NCI-H1930 (cell line): ENCODE measurements at regions not wholly inside any gene's neighbourhood (a gene's known extent, or its start where the extent isn't known, plus 50 kb on each side); places are given as distances from the start of the nearest gene placed in this dataset.

ENCODE experiments used
- DNase-seq, 2 experiments: peaks; one replicate each; lab custom pipeline; 2025; lab: John Stamatoyannopoulos, UW

DNA sequence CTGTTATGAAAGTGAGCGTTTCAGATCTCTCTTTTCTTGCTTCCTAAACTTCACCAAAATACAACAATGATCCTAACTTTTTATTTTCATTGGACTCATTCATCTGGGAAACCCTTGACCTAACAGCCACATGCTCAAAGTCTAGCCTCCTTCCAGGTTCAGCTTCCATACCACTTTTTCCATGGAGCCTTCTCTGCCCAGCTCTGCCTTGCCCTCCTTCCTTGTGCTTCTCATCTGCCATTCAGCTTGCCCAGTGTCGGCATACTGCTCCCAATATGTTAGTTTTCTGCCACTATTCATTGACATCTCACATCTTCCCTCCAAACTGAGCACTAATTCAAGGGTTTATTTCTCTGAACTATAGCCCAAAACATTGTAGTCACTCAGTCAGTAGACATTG, 214.7 kb downstream of the RAD51AP2 start:
- no peak for DNase-seq

DNA sequence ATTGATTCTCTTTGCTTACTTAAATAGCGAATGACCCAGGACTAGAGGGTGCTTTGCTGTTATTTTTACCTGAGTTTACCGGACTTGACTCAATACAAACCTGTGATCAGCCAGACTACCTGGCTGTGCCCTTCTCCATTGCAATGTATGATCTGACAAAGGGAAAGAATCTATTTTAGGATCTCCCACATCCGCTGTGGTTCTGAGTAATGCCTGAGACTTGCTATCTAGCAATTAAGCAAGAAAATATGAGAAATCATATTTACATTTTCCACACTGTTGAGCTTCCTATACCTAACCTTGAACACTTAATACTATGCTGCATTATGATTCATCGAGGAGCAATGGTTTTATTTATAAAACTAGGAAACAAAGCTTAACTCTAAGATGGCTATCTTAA, 215.2 kb downstream of the RAD51AP2 start:
- no peak for DNase-seq

DNA sequence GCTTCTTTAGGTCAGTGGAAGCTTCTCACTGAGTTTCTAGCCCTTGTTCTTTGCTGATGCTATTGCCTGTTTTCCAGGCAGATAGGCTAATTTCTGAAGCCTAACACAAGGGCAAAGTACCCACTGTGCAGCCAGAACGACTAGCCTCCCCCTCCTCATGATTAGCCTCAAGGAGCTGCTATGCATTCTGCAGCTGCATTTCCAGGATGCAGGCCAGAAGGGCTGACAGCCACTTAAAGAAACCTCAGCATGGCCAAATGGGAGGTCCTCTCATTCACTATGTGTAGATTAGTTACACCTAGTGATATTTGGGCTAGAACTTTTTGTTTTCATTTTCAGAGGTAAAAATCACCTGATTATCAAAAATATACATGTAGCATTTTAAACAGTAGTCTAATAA, 216.0 kb downstream of the RAD51AP2 start:
- DNase-seq, result no peak

DNA sequence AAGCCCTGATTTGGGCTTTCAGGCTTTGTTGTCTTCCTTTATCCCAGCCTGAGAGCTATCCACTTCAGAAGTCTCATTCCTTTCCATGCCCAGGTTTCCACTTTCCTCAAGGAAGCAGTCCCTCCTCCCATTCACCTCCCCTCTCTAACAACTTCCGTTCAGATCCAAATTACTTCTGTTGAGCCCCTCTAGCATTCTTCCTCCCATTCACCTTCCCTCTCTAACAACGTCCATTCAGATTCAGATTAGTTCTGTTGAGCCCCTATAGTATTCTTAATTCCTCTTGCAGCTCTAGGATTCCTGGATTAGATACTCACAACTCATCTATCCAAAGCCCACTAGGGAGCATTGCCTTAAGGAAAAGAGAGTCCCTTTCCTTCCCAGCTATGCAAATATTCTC, 216.8 kb downstream of the RAD51AP2 start:
- DNase-seq, result no peak

DNA sequence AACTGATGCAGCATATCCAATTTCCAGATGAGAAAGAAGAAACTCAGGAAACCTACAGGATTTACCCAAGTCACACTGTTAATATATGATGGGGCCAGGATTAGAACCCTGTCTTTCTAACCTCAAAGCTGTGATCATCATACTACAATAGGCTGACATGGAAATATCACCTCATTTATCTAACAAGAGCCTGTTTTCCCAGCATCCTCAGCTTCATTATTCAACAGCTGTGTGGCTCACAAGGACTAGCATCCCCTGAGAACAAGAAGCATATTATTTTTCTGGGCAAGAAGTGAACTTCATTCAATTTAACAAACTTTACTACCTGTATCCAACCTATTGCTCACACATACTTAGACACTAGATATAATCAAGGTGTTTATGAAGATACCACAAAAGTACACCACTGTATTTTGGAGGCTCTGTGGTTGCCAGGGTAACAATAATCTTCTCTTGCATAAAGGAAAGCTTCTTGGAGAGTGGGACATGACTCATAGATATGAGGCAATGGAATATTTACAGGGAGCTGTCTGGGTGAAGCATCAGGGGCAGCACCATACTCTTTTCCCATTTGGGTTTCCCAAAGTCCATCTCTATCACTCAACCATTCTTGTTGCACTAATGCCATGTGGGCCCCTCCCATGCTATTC, 218.2 kb downstream of the RAD51AP2 start:
- DNase-seq, result no peak

DNA sequence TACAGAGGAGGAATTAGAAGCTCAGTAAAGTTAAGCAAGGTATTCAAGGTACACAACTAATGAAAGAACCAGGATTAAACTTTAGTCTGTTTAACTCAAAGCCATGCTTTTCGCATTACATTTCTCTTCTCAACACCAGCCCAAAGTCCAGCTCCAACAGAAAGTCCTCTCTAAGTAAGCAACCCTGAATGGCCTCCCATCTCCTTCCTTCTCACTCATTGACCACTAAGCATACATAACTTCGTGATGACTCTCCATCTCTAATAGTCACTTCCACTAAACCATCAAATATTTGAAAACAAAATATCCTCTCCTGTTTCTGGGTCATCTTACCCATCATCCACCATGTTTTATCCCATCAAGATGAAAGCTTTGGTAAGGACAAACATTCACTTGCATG, 219.8 kb downstream of the RAD51AP2 start:
- DNase-seq, result no peak

DNA sequence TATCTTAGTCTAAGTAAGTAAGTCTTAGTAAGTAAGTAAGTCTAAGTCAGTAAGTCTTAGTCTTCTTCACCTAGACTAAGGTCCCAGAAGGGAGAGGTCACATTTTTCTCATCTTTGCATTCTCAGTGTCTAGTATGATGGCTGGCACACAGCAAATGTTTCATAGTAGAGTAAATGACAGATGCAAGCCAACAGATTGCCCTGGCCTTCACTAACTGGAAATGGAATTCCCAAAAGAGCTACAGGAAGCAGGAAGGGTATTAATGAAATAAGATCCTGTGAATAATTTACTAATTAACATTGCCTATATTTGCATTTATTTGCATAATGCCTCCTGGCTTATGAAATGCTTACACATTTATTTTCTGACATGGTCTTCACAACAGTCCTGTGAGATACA, 221.6 kb downstream of the RAD51AP2 start:
- no peak for DNase-seq

DNA sequence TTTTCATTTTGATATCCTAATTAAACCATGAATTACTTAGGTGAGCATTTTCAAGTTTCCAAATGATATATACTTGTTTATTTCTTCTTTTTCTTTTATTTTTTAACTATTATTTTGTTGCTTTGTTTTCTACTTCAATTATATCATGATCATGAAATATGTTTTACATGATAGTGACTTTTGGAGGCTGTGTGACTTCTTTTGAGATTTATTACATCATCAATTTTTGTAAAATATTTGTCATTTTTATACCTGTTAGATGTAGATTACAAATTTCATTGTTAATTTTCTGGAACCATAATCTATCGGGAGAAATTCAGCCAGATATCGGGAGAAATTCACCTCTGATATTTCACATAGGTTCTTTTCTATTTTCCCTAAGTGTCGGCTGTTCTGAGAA, 228.6 kb downstream of the RAD51AP2 start:
- DNase-seq, result no peak

DNA sequence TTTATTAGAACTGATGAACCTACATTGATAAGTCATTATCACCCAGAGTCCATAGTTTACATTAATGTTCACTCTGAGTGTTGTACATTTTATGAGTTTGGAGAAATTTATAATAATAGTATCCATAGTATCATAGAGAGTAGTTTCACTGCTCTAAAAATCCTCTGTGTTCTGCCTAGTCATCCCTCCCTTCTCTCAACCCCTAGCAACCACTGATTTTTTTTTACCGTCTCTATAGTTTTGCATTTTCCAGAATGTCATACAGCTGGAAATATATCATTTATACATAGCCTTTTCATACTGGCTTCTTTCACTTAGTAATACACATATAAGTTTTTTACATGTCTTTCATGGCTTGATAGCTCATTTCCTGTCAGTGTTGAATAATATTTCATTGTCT, 231.1 kb downstream of the RAD51AP2 start:
- no peak for DNase-seq

DNA sequence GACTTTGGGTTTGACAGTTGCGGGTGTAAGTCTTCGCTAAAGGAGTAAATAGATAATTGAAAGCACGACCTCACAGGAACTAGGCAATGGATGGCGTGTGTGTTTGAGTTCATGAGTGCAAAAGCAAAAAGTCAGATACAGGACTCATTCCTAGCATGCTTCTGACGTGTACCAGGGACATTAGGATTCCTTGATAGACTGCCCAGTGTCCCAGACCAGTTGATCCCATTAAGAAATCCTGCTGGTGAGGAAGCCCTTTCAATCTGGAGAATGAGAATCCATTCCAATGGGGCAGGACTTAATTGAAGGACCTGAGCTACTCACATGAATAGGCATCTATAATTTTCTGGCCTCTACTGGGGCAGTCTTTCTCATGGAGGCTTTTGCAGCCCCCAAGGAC, 235.4 kb downstream of the RAD51AP2 start:
- DNase-seq, result no peak

DNA sequence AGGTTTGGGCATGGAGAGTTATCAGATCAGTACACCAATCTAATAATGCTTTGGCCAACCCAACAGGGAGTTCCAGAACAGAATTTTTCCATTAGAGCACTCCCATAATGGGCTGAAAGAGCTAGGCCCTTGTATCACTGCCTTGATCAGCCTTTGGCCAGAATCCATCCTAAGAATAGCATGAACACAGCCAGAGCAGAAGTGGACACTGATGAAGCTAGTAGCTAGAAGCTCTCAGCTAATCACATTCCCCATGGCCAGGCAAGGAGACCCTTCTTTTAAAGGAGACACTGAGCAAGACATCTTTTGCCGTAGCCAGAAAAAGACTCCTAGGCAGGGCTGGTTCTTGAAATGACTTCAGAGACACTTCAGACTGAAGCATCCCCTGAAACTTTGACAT, 236.0 kb downstream of the RAD51AP2 start:
- DNase-seq, result no peak

DNA sequence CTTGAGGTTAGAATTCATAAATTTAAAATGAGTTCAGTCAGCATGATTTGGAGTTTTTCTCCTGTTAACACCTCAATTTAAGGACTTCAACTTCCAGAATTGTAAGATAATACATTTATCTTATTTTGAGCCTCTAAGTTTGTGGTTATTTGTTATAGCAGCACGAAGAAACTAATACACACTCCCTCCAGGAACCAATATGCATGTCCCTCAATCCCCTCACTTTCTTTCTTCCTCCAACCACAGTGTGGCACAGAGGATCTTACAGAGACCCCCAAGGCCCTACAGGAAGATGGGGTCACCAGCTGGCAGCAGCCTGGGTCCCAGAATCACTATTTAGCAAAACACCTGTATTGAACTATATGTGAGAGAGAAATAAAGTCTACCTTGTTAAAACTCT, 242.0 kb downstream of the RAD51AP2 start:
- no peak for DNase-seq

DNA sequence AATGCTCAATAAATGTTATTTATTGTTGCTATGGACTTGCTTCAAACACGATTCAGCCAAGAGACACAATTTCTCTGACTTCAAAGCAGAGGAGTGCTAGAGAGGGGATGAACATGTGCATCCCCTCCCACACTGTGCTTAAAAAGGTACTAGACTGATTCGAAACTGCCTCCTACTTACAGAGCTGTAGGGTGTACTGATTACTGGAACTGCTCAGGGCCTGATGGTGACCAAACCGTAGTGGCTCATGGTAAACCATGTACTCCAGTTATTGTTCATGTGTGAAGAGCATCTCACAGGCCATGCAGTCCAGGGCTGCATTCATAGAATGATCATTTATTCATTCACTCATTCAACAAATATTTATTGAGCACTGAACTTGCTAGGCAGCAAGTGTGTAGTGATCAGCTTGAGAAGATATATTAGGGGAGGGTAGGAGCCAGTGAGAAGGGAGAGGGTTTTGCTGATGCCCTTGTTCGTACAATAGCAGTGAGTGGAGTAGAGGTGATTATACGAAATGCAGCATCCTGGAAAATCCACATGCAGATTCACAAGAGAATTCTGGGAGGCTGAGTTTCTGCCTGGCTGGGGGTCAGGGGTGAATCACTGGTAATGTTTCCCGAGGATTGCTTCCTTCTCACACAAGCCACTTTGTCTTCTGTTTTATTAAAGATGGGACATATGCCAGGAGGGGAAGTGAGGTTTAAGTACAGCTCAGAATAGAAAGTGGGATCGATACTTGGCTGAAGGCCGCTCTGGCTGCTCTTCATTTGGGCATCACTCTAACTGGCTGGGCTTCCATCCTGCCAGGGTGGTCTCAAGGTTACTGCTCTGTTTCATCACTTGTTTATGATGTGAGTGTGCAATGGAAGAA, 245.4 kb downstream of the RAD51AP2 start:
- DNase-seq, result no peak

DNA sequence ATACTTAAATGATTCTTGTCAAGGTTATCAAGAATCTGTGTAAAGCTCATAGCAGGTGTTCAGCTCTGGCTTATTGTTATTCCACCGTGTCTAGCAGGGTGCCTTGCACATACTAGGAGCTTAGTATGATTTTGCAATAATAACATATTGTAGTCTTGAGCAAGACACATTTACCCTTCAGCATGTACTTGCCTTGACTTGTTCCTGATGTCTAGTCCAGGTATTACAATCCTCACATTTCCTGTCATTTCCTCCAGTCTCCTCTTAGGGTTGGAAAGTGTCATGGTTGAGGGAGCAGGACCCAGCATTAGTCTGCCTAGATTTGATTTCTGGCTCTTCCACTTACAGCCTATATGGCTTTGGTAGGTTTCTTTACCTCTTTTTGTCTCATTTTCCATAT, 246.1 kb downstream of the RAD51AP2 start:
- DNase-seq, result no peak

DNA sequence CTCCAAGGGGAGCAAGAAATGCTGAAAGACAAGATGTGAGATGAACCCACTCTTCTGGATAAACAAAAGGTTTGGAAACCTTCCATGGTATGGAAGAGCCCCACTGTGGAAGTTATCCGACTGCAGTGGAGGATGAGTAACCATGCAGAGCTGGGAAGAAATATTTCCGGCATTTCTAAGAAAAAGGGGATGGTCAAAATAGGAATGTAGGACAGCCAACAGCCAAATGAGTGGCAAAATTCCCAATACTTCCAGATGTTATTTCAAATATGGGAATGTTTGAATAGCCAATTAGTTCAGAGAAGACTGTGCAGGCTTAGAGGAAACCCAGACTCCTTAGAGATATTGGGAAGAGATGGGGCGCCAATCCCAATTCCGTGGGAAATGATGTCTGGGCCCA, 246.8 kb downstream of the RAD51AP2 start:
- DNase-seq, result no peak

DNA sequence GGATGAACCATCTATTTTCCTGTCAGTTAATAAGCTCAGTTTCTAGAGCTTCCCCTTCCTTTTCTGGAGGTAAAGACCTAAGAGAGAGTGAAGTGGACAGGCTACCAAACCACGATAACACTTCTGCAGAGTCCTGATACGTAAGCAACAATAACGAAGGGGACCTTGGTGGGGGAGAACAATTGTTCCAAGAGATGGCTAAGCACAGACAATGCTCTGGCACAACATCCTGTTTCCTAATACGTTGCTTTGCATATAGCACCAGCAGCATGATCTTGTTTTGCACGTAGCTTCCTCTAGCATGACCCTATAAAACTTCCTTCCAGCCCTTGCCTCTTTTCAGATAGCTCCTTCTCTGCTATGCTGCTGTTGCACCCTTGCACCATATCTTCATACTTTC, 247.3 kb downstream of the RAD51AP2 start:
- no peak for DNase-seq

DNA sequence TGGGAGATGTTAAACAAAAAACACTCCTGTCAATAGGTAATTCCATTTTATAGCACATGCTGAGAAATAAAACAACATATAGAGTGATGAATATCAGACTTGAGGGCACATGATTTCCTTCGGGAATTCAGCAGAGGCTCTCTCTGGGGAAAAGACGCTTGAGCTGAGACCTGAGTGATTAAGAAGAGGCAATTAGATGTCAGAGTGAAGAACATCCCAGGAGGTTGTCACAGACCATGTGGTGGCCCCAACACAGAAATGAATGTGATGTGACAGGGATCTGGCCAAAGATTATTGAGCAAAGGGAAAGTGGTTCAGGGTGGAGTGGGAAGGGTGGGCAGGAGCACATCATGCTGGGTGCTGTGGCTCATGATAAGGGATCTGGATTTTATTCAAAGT, 254.7 kb downstream of the RAD51AP2 start:
- DNase-seq, result no peak

DNA sequence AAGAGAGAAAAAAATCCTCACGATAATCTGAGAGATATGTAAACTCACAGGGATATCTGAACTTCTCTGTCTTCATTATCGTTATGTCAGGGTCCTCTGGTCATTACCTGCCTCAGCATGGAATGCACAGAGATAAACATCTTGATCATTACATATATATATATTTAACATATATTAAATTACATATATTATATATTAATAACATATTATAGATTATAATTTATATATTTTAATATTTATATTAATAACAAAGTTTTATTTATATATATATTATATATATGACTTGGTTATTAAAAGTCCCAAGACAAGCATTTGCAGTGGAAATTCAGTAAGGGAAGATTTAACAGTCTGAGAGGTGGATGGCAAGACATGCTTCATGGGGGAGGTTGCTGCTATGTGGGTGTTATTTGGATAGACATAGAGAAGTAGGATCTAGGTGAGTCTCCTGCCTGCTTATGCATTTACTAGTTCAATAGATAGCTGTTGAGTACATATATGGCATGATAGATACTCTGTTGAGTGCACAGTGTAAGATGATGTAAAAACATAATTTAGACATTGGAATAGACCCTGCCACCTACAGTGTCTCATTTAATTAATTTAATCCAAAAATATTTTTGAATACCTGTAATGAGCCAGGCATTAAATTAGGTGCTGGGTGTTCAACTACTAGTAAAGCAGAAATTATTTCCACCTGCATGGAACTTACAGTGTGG, 255.2 kb downstream of the RAD51AP2 start:
- no peak for DNase-seq

DNA sequence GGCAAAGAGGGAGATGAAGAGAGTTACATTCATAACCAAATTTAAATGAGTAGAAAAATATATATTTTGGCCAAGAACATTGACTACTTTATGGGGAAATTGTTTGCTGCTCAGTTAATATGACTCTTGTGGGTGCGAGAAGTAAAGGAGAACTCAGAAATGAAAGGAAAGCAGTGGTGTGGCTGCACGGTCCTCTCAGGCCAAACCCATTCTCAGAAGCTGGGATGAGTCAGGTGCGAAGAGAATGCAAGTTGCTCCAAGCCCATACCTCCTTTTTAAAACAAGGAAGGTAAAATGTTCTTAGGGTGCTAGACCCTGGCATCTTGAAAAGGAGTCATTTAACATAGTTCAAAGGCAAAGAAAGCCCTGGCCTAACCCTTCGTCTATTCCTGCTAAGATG, 258.6 kb downstream of the RAD51AP2 start:
- no peak for DNase-seq

DNA sequence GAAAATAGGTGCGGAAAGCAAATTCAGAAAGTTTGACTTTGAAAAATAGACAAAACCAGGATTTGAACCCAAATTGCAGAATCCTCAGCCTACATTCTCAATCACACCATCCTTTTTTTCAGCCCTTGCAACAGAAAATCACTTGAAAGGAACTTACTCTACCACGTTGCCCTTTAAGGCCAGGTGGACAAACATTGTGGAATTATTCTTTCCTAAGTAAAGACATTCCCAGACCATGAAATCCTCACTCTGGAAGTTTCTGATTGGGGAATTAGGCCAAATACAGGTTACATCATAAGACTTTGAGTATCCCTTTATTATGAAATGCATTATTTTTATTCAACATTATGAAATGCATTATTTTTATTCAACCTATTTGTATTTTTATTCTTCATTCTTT, 259.4 kb downstream of the RAD51AP2 start:
- DNase-seq, result no peak

DNA sequence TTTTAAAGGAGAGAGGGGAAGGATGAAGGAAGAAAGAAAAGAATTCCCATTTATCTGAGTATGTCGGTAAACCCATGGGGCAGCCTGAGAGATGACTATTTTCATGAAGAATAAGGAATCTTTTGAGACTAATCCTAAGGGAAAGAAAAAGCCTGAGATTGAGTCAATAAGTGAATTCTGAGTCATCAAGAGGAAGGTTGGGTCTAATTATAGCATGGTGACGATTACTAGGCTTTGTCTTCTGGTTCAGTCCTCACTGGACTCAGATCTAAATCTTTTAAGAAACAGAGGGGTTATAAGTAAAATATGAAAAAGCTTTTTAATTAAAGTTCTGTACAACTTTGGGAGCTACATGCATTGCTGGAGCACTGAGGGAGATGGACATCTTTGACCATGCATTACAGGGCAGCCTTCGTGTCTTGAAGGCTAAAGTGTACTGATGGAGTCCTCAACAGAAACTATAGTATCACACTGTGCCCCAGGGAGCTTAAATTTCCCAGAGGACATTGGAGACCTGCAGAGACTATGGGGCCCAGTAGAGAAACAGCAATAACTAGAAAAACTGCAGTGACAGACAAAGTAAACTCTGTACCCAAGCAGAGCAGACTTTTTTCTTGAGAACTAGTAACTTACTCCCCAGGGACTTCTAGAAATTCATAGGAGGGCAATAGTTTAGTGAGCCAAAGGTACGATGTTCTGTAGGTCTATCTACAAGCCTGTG, 260.9 kb downstream of the RAD51AP2 start:
- DNase-seq, result no peak

DNA sequence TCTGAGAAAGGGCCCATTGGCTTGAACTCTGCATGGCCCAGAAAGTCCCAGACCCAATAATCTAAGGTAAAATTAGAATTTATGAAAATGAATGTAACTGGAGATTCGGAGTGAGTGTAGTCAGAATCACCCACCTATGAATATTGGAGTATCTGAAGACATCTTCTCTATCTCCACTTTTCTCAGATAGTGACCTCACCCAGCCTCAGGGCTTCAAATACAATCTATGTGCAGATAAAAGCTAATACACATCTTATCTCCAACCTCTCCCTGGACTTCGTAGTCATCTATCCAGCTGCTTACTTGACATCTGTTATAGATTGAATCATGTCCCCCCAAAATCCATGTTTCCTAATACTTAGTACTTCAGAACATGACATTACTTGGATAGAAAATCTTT, 263.2 kb downstream of the RAD51AP2 start:
- DNase-seq, result no peak
